GM21515 (cell line): ENCODE measurements at regions not wholly inside any gene's neighbourhood (a gene's known extent, or its start where the extent isn't known, plus 50 kb on each side); places are given as distances from the start of the nearest gene placed in this dataset.

Source experiments
- ATAC-seq: cut with Tn5 transposase; IDR thresholded peaks from one replicate; pipeline ENCODE4 v1.9.1; 2021; ENCODE audit not compliant: unreplicated experiment

GRCh38 chr2:81235601-81236000 lies 931.0 kb upstream of the LRRTM1 start:
- ATAC-seq = no peak

GRCh38 chr2:81234711-81235110 lies 930.2 kb upstream of the LRRTM1 start:
- no peak for ATAC-seq

- no peak for ATAC-seq
Measured at GRCh38 chr2:81225756-81226155, 921.2 kb upstream of the LRRTM1 start.

- ATAC-seq = no peak
Measured at GRCh38 chr2:81213598-81213997, 909.0 kb upstream of the LRRTM1 start.

GRCh38 chr2:81206216-81206615 lies 901.7 kb upstream of the LRRTM1 start:
- ATAC-seq = no peak

GRCh38 chr2:81196933-81197628 lies 892.5 kb upstream of the LRRTM1 start:
- no peak for ATAC-seq

GRCh38 chr2:81196383-81196851 lies 891.9 kb upstream of the LRRTM1 start:
- no peak for ATAC-seq

- ATAC-seq = no peak
Measured at GRCh38 chr2:81195774-81196382, 891.3 kb upstream of the LRRTM1 start.

- no peak for ATAC-seq
Measured at GRCh38 chr2:81195017-81195773, 890.6 kb upstream of the LRRTM1 start.

- no peak for ATAC-seq
Measured at GRCh38 chr2:81194581-81194980, 890.0 kb upstream of the LRRTM1 start.

GRCh38 chr2:81194176-81194575 lies 889.6 kb upstream of the LRRTM1 start:
- no peak for ATAC-seq

GRCh38 chr2:81181845-81182244 lies 877.3 kb upstream of the LRRTM1 start:
- no peak for ATAC-seq

- no peak for ATAC-seq
Measured at GRCh38 chr2:81171447-81171846, 866.9 kb upstream of the LRRTM1 start.

- no peak for ATAC-seq
Measured at GRCh38 chr2:81163583-81163982, 859.0 kb upstream of the LRRTM1 start.

GRCh38 chr2:81158505-81158904 lies 854.0 kb upstream of the LRRTM1 start:
- ATAC-seq = no peak

GRCh38 chr2:81148323-81148722 lies 843.8 kb upstream of the LRRTM1 start:
- ATAC-seq = no peak

- ATAC-seq = no peak
Measured at GRCh38 chr2:81136296-81136695, 831.7 kb upstream of the LRRTM1 start.

GRCh38 chr2:81097361-81097760 lies 792.8 kb upstream of the LRRTM1 start:
- no peak for ATAC-seq

- ATAC-seq = no peak
Measured at GRCh38 chr2:81093031-81093430, 788.5 kb upstream of the LRRTM1 start.

- ATAC-seq = no peak
Measured at GRCh38 chr2:81087646-81088045, 783.1 kb upstream of the LRRTM1 start.

GRCh38 chr2:81084101-81084500 lies 779.5 kb upstream of the LRRTM1 start:
- no peak for ATAC-seq

- no peak for ATAC-seq
Measured at GRCh38 chr2:81078631-81079030, 774.1 kb upstream of the LRRTM1 start.
